Mucosa of descending colon (tissue), 3 donors: ENCODE measurements at regions not wholly inside any gene's neighbourhood (a gene's known extent, or its start where the extent isn't known, plus 50 kb on each side); places are given as distances from the start of the nearest gene placed in this dataset.

Experiments used
- ATAC-seq: fragments of 200-7000 bp; cut with Tn5 transposase; one replicate; pipeline ENCODE4 v1.9.1; 2020; ENCODE audit warnings: mild to moderate bottlenecking, moderate library complexity
- DNase-seq, 3 donors: peaks; one replicate each; pipeline ENCODE4 v3.0.0-alpha.2; 2020
- H3K36me3 ChIP-seq: fragments of 200-600 bp; one replicate; pipeline ENCODE4 v1.8.0; 2021; ENCODE audit warnings: low read depth, mild to moderate bottlenecking
- H3K4me1 ChIP-seq: fragments of 200-600 bp; one replicate; pipeline ENCODE4 v1.8.0; 2021; ENCODE audit warnings: low read depth, mild to moderate bottlenecking
- H3K4me3 ChIP-seq: fragments of 200-600 bp; one replicate; pipeline ENCODE4 v1.8.0; 2021; ENCODE audit warnings: mild to moderate bottlenecking
- H3K9me3 ChIP-seq: fragments of 200-600 bp; one replicate; pipeline ENCODE4 v1.8.0; 2021; ENCODE audit warnings: mild to moderate bottlenecking
- intact Hi-C, 2 donors: fragments of 100-400 bp; cut with DNase I in 1 of 2; cut with micrococcal nuclease in 1 of 2; formaldehyde crosslinking; loops; one replicate each; pipeline versions ENCODE4 v1.11.0 to v1.11.1; 2022; cut with DNase I, micrococcal nuclease
- TF ChIP-seq, protein P1 (sequence below): fragments of 200-600 bp; IDR thresholded peaks from one replicate; pipeline ENCODE4 v1.8.0; 2022; ENCODE audit warnings: antibody characterized with exemption, mild to moderate bottlenecking
- donor health status: DM: no; HTN: no; CAD: no; lungs with moderate emphysema.
- donor health status: DM: no; HTN: no; CAD: no.
- donor health status: DM: no; HTN: yes; CAD: no.

DNA sequence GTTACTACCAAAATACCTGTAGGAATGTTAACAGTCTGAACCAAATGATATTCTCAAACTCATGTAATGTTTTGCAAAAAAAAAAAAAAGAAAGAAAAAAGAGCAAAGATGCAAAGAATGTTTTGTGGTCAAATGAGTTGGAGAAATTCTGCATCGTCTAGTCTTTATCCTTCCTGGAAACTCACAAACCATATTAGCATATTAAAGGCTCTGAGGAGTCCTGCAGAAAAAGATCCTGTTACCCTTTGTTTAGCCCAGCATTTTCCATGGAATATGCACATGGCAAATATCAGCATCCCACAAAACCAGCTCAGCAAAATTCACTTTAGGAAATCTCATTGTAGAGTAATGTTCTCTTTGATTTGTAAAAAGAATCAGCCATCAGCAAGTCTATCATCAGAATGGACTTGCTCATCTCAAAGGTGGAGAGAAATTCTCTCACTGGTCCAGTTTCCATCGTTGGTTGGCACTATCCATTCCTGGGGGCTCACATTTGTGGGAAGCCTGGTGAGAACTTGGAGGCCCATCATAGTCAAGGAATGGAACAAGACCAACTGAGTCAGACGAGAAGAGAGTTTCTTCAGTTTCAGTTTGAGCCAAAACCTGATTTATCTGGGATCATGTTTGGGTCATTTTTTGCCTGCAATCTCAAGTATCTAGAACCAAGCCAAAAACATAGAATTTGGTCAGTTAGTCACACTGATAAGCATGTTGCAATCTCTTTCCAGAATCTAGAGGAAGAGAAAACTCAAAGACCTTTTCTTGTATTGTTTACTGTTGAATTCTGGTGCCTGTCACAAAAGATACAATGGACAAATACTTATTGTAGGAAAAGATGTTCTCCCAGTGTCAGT is 129.8 kb downstream of the TBX5 start:
- Histone ChIP-seq H3K9me3 (no peaks in the 10 kb centered on the region), H3K4me3 (no peak overlapping the region), H3K36me3 (no peaks in the 10 kb centered on the region), H3K4me1 (no peaks in the 10 kb centered on the region)
- ATAC-seq (no peak), DNase-seq (no peak)
- TF ChIP-seq, protein P1, sequence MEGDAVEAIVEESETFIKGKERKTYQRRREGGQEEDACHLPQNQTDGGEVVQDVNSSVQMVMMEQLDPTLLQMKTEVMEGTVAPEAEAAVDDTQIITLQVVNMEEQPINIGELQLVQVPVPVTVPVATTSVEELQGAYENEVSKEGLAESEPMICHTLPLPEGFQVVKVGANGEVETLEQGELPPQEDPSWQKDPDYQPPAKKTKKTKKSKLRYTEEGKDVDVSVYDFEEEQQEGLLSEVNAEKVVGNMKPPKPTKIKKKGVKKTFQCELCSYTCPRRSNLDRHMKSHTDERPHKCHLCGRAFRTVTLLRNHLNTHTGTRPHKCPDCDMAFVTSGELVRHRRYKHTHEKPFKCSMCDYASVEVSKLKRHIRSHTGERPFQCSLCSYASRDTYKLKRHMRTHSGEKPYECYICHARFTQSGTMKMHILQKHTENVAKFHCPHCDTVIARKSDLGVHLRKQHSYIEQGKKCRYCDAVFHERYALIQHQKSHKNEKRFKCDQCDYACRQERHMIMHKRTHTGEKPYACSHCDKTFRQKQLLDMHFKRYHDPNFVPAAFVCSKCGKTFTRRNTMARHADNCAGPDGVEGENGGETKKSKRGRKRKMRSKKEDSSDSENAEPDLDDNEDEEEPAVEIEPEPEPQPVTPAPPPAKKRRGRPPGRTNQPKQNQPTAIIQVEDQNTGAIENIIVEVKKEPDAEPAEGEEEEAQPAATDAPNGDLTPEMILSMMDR, result no peak
- intact Hi-C loops, result no loop called here

DNA sequence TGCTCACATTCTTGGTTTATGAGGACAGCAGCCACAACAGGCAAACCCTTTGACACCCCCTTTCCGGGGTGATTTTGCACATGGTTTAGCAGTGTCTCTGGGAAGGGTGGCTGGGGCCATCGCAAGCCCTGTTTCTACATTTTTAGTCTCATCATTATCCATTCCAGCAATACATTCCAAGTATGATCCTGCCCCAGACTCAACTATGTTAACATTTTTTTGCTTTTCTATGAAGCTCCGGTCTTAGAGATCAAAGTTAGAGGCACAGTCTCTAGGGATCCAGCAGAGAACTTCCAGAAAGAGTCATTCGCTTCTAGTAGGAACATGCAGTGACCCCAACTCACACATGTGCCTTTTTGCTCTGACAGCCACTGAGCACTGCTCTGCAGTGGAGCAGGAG is 130.9 kb downstream of the TBX5 start:
- intact Hi-C loops, result no loop called here
- H3K4me3 ChIP-seq, result no peak overlapping the region
- no peak for ATAC-seq
- TF ChIP-seq, protein P1, result no peak
- H3K4me1 ChIP-seq, result no peaks in the 10 kb centered on the region
- H3K9me3 ChIP-seq, result no peaks in the 10 kb centered on the region
- H3K36me3 ChIP-seq, result no peaks in the 10 kb centered on the region
- DNase-seq, result no peak

DNA sequence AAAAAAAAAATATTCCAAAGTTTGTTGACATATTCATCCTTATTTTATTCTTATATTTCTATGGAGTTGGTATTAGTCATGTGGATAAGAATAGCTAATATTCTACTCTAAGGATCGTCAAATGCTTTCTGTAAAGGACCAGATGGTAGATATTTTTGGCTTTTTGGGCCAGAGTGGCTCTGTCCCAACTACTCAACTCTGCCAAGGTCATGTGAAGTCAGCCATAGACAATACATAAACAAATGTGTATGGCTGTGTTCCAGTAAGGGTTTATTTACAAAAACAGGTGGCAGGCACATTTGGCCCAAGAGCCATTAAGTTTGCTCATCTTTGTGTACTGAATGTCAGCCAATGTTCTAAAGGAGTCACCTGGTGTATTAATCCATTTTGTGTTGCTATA is 131.8 kb downstream of the TBX5 start:
- no peak for ATAC-seq
- TF ChIP-seq, protein P1, result no peak
- Histone ChIP-seq H3K4me1 (no peaks in the 10 kb centered on the region), H3K9me3 (no peaks in the 10 kb centered on the region), H3K36me3 (no peaks in the 10 kb centered on the region), H3K4me3 (no peak overlapping the region)
- DNase-seq, result no peak
- intact Hi-C loops, result no loop called here

DNA sequence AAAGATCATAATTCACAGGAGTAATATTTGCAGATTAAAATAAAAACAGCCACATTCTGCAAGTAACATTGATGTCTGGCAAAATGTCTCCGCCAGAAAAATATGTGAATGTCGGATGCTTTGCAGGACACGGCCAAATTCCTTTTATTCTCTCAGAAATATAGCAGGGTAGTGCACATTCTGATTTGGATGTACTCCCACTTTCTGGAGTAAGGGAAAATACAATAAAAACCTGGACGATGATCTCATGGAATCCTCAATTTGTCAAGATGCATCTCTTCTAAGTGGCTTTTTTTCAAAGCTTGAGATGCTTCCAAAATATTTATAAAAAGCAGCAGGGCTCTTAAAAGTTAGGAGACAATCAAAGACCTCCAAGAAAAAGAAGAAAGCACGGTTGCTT is 133.3 kb downstream of the TBX5 start:
- no peaks in the 10 kb centered on the region for H3K9me3 ChIP-seq
- no peak for ATAC-seq
- no peak overlapping the region for H3K4me3 ChIP-seq
- intact Hi-C loops, result no loop called here
- DNase-seq, result no peak
- no peaks in the 10 kb centered on the region for H3K4me1 ChIP-seq
- TF ChIP-seq, protein P1, result no peak
- H3K36me3 ChIP-seq, result no peaks in the 10 kb centered on the region

DNA sequence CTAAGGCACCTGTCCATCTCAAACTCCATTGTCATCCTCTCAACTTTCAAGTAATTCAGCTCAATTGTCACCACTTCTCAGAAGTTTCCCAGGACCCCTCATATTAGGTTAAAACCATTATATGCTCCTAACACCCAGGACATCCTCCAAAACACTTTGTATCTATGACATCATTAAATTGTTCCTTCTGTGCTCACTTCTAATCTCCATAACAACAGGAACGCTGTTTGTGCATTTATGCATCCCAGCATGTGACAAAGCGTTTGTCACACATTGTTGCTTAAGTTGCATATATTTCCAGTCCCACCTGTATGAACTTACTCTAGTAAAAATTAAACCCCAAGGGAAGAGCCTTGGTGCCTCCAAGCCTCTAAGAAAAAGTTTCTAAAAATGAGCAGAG is 133.9 kb downstream of the TBX5 start:
- intact Hi-C loops, result no loop called here
- DNase-seq, result no peak
- H3K36me3 ChIP-seq, result no peaks in the 10 kb centered on the region
- TF ChIP-seq, protein P1, result no peak
- no peaks in the 10 kb centered on the region for H3K4me1 ChIP-seq
- no peak overlapping the region for H3K4me3 ChIP-seq
- no peaks in the 10 kb centered on the region for H3K9me3 ChIP-seq
- no peak for ATAC-seq
